ENCODE measurements at regions not wholly inside any gene's neighbourhood (a gene's known extent, or its start where the extent isn't known, plus 50 kb on each side); places are given as distances from the start of the nearest gene placed in this dataset.
"Not testable (repeated sequence)": the region's sequence is repeated elsewhere in the genome, so short reads cannot be mapped to it uniquely, and the experiment has no call there.

- not testable (repeated sequence) for TF ChIP-seq CTCF, POLR2A (IDR thresholded peaks at IDR 0.05)
Observed at GRCh38 chr15:20275373-20275967, 266.1 kb downstream of the GOLGA6L6 start.
